ENCODE measurements at regions not wholly inside any gene's neighbourhood (a gene's known extent, or its start where the extent isn't known, plus 50 kb on each side); places are given as distances from the start of the nearest gene placed in this dataset.
A peak's percentile ranks its signal among the peaks of the same experiment; 100 is the strongest.
"Not testable (repeated sequence)": the region's sequence is repeated elsewhere in the genome, so short reads cannot be mapped to it uniquely, and the experiment has no call there.

DNA sequence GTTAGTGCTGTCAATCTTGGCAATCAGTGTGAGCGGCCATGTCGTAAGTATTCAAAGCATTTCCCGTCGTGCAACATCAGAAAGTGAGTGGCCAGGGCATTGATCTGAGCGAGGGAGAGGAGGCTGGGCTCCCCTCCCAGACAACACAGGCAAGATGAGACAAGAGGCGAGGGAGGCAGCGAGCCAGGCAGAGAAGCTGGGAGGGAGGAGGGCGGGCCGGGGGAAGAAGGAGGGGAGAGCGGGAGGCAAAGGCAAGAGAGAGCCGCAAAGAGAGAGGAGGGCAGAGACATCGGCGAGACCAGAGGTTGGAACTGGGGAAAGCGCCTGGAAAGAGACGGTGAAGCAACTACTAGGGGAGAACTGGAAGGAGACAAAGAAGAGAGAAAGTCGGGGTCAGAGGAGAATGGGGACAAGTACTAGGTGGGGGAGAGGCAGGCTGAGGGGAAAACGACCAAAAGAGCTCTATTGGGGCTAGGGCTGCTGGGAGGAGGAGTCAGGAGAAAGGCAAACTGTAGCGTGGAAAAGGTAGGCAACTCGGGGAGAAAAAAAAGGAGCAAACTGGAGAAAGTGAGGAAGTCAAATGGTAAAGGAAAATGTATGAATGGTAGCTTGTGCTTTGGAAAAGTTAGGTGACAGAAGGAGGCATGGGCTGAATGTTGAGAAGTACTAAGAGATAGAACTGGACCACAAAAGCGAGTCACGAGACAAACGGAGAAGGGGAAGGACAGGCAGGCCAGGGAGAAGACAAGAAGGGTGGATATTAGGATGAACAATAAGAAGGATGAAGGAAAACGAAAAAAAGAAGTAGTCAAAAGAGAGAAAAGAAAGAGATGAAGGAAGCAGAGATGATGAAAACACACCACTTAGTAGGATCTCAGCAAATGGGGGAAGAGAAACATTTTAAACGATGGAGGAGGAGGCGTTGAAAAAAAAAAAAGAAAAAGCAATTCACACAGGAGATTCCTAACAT, 130.5 kb upstream of the C11orf58 start:
- no peak for DNase-seq (ENCODE audit: low spot score in 2 of 2)
- H3K9me3 Mint-ChIP-seq: no peaks in the 10 kb centered on the region
- ATAC-seq: no peak
- H3K27ac Mint-ChIP-seq: no peak overlapping the region
- H3K36me3 Mint-ChIP-seq: peaks cover 8 to 27% of the 10 kb centered on the region in 2 donors

DNA sequence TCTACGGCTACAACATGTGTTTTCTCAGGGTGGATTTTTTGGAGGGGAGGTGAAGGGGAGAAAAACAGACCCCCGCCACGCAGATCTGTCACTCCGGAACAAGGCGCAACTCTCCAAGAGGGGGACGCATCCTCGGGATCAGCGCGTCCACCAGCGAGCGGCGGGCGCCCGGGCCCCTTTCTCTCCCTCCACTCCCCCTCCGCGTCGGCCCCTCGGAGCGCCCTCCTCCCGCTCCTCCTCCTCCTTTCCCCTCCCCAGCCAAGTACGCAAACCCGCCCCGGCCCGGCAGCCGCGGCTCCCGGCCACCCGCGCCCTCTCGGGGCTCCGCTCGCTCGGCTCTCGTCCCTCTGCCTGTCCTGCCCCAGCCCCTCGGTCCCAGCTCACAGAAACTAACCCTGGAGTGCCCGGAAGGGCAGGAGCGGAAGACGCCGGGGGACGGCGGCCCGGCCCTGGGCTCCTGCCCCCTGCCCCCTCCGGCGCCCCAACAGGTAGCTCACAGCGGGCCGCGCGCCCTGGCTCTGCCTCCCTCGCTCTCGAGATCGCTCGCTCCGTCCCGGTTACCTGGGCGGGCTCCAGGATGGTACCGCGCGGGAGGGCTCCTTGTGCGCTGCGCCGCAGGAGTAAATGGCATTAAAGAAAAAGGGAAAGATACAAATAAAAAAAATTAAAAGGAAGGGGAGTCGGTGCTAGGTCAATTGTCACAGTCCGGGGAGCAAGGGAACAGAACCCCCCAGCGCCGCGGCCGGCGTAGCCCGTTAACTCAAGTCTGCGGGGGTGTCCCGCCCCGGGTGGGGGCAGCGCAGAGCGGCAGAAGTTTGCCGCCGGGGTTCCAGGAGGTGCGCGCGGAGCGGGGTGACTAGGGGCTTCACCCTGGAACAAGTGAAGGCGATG, 131.4 kb upstream of the C11orf58 start:
- DNase-seq (ENCODE audit: low spot score in 2 of 2) (no peak), ATAC-seq (no peak)
- no peaks in the 10 kb centered on the region for H3K9me3 Mint-ChIP-seq
- H3K27ac Mint-ChIP-seq: peak overlapping the region in 1 of 2 donors; percentile 84
- peaks cover 8 to 33% of the 10 kb centered on the region in 2 donors for H3K36me3 Mint-ChIP-seq

DNA sequence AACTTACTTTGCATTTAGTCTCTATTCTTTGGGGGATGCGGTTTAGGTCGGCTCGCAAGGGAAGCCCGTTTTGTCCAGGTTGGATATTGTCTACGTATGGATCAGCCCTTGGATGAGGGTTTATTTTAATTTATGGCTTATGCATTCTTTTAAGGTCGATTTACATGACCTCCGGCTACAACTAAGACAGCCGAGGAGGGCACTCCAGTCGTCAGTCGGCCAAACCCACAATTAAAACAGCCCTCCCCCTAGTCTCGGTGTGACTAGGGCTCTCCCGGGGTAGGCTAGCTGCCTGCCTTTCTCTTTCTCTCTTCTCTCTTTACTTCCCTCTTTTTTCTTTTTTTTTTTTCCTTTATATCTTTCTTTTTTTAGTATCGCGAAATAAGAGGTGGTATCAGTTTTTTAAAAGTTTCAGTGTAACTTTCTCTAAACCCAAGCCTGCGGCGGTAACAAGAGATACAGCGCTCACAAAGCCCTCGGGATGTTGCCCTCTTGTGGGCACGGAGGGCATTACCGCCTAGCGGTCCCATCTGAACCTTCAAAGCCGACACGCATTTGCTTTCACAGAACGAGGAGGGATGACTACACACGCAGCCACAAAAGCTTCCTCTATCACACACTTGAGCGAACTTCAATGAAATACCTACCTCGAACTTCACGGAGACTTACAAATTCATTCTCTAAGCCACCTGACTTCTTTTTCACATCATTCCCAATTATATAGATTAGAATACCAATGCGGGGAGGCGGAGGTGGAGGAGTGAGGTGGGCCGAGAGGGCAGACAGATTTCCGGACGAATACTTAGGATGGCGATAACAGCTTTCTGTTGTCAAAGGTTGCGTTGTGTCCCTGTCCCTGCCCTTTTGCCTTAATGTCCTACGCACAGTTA, 132.3 kb upstream of the C11orf58 start:
- H3K9me3 Mint-ChIP-seq: no peaks in the 10 kb centered on the region
- peaks cover 8 to 28% of the 10 kb centered on the region in 2 donors for H3K36me3 Mint-ChIP-seq
- H3K27ac Mint-ChIP-seq: peak overlapping the region in 1 of 2 donors; percentile 84
- peak; percentile 85 to 91 for ATAC-seq
- DNase-seq (ENCODE audit: low spot score in 2 of 2): peak; percentile 65 to 89

DNA sequence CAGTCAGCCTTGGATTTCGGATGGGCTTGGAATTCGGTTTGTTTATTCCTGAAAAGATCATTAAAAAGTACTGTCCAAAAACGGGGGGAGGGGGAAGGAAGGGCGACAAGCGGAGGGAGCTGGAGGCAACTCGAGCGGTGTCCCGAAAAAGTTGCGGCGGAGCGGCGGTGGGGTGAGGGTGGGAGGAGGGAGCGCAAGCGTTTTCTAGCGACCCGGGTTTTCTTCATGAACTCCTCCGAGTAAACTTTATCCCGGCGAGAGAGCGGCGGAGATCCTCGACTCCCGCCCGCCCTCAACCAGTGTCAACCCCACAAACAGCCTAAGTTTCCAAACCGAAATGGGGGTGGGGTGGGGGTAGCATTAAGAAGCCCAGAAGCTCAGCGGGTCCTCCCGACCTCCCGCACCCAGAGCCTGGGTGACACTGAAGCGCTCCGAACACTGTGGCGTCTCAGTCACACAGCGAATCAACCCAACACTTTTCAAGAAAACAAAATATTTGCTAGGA, 133.0 kb upstream of the C11orf58 start:
- Mint-ChIP-seq H3K9me3 (no peaks in the 10 kb centered on the region), H3K36me3 (peaks cover 8 to 26% of the 10 kb centered on the region in 2 donors), H3K27ac (no peak overlapping the region)
- ATAC-seq (peak in 1 of 2 donors; percentile 5), DNase-seq (ENCODE audit: low spot score in 2 of 2) (peak in 1 of 2 donors; percentile 8)

GRCh38 chr11:16604794-16605388, 133.6 kb upstream of the C11orf58 start:
- no peak overlapping the region for H3K27ac Mint-ChIP-seq
- H3K9me3 Mint-ChIP-seq: no peaks in the 10 kb centered on the region
- peak in 1 of 2 donors; percentile 14 for ATAC-seq
- DNase-seq (ENCODE audit: low spot score in 2 of 2): peak in 1 of 2 donors; percentile 22
- peaks cover 8 to 26% of the 10 kb centered on the region in 2 donors for H3K36me3 Mint-ChIP-seq

- DNase-seq (ENCODE audit: low spot score in 2 of 2): no peak
- ATAC-seq: no peak
- no peaks in the 10 kb centered on the region for H3K9me3 Mint-ChIP-seq
- H3K36me3 Mint-ChIP-seq: peaks cover 8 to 26% of the 10 kb centered on the region in 2 donors
- no peak overlapping the region for H3K27ac Mint-ChIP-seq
These were observed 134.3 kb upstream of the C11orf58 start for GRCh38 chr11:16603890-16604793.

- no peak for ATAC-seq
These were observed 135.2 kb upstream of the C11orf58 start for GRCh38 chr11:16603245-16603644.

DNA sequence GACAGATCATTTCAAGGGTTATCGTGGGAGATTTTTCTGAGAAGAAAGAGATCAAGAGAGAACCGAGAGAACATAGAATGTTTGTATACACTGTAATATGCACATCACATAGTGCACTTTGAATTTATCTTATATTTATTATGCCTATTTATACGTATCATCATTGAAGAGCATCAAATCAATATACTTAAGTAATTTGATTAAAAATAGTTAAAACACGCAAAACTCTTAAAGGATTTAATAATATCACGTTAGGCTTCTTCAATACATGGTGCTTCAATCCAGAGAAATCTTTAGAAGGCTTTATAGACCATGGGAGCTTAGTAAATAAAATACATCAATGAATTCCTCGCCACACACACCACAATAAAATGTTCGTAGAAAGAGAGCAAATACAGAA, 139.5 kb upstream of the C11orf58 start:
- Mint-ChIP-seq H3K27ac (no peak overlapping the region), H3K9me3 (no peaks in the 10 kb centered on the region), H3K36me3 (peaks cover 0 to 16% of the 10 kb centered on the region in 2 donors)
- DNase-seq (ENCODE audit: low spot score in 2 of 2) (no peak), ATAC-seq (no peak)

More at GRCh38 chr11:16603245-16603644, 135.2 kb upstream of the C11orf58 start:
- Mint-ChIP-seq H3K36me3 (peaks cover 8 to 26% of the 10 kb centered on the region in 2 donors), H3K9me3 (no peaks in the 10 kb centered on the region), H3K27ac (no peak overlapping the region)
- DNase-seq (ENCODE audit: low spot score in 2 of 2): no peak

DNA sequence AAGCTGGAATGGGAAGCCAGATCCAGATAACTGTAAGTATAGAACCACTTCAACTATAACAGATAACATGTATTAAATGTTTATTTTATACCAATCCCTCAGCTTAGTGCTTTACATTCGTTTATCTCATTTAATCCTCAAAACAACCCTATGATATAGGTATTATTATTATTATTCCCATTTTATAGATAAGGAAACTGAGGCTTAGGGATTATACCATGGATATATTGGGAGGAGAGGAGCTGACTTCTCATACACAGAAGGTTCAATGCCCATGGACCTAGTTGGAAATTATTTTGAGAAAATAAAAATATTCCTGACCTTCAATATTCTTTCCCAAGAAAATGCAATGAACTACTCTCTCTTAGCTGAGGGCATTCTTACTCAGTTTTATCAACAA, 140.4 kb upstream of the C11orf58 start:
- Mint-ChIP-seq H3K36me3 (peaks cover 0 to 7% of the 10 kb centered on the region in 2 donors), H3K9me3 (no peaks in the 10 kb centered on the region), H3K27ac (no peak overlapping the region)
- ATAC-seq: no peak
- DNase-seq (ENCODE audit: low spot score in 2 of 2): no peak

DNA sequence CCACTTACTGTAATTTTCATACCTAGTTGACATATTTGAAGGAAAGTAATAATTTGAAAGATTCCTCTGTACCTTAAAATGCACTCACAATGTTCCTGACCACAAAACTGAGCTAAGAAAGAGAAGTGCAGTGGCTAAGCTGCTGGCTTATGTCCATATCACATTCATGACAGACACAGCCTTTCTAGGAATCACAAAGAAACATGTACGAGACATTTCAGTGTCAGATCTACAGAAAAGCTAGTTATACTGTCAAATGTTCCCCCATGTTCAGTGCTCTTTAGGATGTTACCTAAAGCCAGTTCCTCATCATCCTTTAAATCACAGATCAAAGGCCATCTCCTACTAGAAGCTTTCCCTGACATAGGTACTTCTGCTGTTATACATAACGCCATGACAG, 142.2 kb upstream of the C11orf58 start:
- DNase-seq (ENCODE audit: low spot score in 2 of 2) (no peak), ATAC-seq (no peak)
- Mint-ChIP-seq H3K36me3 (no peaks in the 10 kb centered on the region), H3K9me3 (no peaks in the 10 kb centered on the region), H3K27ac (no peak overlapping the region)

GRCh38 chr11:16591157-16591556, 147.3 kb upstream of the C11orf58 start:
- Mint-ChIP-seq H3K9me3 (no peaks in the 10 kb centered on the region), H3K27ac (no peak overlapping the region), H3K36me3 (no peaks in the 10 kb centered on the region)
- DNase-seq (ENCODE audit: low spot score in 2 of 2): no peak
- no peak for ATAC-seq

GRCh38 chr11:16587670-16588069, 150.8 kb upstream of the C11orf58 start:
- Mint-ChIP-seq H3K27ac (no peak overlapping the region), H3K9me3 (no peaks in the 10 kb centered on the region), H3K36me3 (no peaks in the 10 kb centered on the region)
- no peak for DNase-seq (ENCODE audit: low spot score in 2 of 2)
- no peak for ATAC-seq

DNA sequence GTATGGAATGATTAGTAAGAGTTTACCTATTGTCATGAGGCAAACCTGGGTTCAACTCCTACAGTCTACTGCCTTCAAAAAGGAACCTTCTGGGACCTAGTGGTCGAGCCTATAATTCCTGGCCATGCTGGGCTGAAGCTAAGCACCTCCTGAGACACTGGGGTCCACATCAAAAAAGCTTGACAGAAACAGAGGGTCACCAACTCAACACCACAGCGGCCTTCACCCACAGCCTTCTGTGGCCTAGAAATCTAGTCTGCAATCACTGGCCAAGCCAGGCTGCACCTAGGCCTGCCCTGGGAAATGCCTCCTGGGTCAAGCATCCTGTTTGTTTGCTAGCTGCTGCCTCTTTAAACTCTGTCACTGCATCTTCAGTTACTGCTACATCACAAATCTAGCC, 153.9 kb upstream of the C11orf58 start:
- Mint-ChIP-seq H3K36me3 (no peaks in the 10 kb centered on the region), H3K9me3 (no peaks in the 10 kb centered on the region), H3K27ac (no peak overlapping the region)
- DNase-seq (ENCODE audit: low spot score in 2 of 2) (no peak), ATAC-seq (no peak)

DNA sequence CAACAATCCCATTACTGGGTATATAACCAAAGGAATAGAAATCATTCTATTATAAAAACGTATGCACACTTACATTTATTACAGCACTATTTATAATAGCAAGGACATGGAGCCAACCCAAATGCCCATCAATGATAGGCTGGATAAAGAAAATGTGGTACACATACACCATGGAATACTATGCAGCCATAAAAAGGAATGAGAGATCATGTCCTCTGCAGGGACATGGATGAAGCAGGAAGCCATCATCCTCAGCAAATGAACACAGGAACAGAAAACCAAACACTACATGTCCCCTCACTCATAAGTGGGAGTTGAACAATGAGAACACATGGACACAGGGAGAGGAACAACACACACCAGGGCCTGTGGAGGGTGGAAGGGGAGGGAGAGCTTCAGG, 157.4 kb upstream of the C11orf58 start:
- not testable (repeated sequence) for H3K36me3 Mint-ChIP-seq; H3K9me3 Mint-ChIP-seq; ATAC-seq; H3K27ac Mint-ChIP-seq; DNase-seq (ENCODE audit: low spot score in 2 of 2)

DNA sequence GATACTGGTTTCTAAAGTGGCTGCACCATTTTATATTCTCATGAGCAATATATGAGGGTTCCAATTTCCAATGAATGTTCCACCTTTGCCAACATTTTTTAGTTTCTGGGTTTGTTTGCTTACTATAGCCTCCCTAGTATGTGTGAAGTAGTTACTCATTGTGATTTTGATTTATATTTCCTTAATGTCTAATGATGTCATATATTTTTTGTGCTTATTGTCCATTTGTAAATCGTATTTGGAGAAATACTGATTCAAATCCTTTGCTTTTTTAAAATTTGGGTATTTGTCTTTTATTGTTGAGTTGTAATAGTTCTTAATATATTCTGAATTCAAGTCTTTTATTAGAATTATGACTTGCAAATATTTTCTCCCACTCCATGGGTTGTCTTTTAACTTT, 161.0 kb upstream of the C11orf58 start:
- DNase-seq (ENCODE audit: low spot score in 2 of 2): no peak
- ATAC-seq: no peak
- no peaks in the 10 kb centered on the region for H3K36me3 Mint-ChIP-seq
- no peaks in the 10 kb centered on the region for H3K9me3 Mint-ChIP-seq
- H3K27ac Mint-ChIP-seq: no peak overlapping the region

All from activated naive CD4-positive, alpha-beta T cell treated with anti-CD3 and anti-CD28 coated beads, Interleukin-2, amount 50 U/mL, for 72 hours (primary cell).